Activated T-helper 1 cell treated with Interleukin-2 at 50 U/mL for 16 hours (primary cell): ENCODE measurements at regions not wholly inside any gene's neighbourhood (a gene's known extent, or its start where the extent isn't known, plus 50 kb on each side); places are given as distances from the start of the nearest gene placed in this dataset.
"Not testable (repeated sequence)": the region's sequence is repeated elsewhere in the genome, so short reads cannot be mapped to it uniquely, and the experiment has no call there.

Experiments
- DNase-seq: peaks from one replicate; pipeline ENCODE4 v3.0.0-alpha.2; 2020; ENCODE audit warnings: low read depth

GRCh38 chr21:6556516-6556915 is 3964.9 kb upstream of the TPTE start:
- DNase-seq = not testable (repeated sequence)

GRCh38 chr21:6557415-6557814 is 3964.0 kb upstream of the TPTE start:
- DNase-seq = not testable (repeated sequence)

- DNase-seq = not testable (repeated sequence)
Measured at GRCh38 chr21:6561168-6561567, 3960.2 kb upstream of the TPTE start.

- DNase-seq = not testable (repeated sequence)
Measured at GRCh38 chr21:6561578-6561977, 3959.8 kb upstream of the TPTE start.

GRCh38 chr21:6564543-6565166 is 3956.7 kb upstream of the TPTE start:
- not testable (repeated sequence) for DNase-seq

- DNase-seq = not testable (repeated sequence)
Measured at GRCh38 chr21:6565190-6566094, 3955.9 kb upstream of the TPTE start.

GRCh38 chr21:6567542-6567941 is 3953.8 kb upstream of the TPTE start:
- not testable (repeated sequence) for DNase-seq

GRCh38 chr21:6569152-6569551 is 3952.2 kb upstream of the TPTE start:
- not testable (repeated sequence) for DNase-seq

GRCh38 chr21:6569587-6570392 is 3951.6 kb upstream of the TPTE start:
- DNase-seq = not testable (repeated sequence)

- DNase-seq = not testable (repeated sequence)
Measured at GRCh38 chr21:6570700-6571368, 3950.5 kb upstream of the TPTE start.

GRCh38 chr21:6573576-6573975 is 3947.8 kb upstream of the TPTE start:
- not testable (repeated sequence) for DNase-seq

GRCh38 chr21:6579801-6580200 is 3941.6 kb upstream of the TPTE start:
- not testable (repeated sequence) for DNase-seq
